Stimulated activated CD8-positive, alpha-beta memory T cell treated with anti-CD3 and anti-CD28 coated beads, Interleukin-4, amount 100 ng/mL, for 1 hour (primary cell): ENCODE measurements at regions not wholly inside any gene's neighbourhood (a gene's known extent, or its start where the extent isn't known, plus 50 kb on each side); places are given as distances from the start of the nearest gene placed in this dataset.

Source experiments
- DNase-seq, 2 donors: peaks; one replicate each; pipeline ENCODE4 v3.0.0-alpha.2; 2020; ENCODE audit warnings: low read depth in 2 of 2, low spot score in 1 of 2

DNA sequence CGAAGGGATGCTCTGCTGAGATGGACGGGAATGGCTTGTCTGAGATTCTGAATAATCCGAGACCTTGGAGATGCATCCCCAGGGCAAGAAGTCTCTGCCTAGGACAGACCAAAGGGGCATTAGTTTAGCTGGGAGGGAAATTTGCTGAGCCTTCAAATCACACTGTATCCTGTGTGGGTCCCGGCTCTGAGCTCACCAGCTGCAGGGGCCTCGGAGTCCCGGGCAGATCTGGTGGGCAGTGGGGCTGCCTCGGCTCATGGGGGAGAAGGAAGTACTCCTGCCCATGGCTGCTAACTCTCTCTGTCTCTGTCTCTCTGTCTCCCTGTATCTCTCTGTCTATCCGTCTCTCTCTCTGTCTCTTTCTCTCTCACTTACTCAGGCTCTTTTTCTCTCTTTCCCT is 522.4 kb downstream of the TBC1D22A start:
- no peak for DNase-seq

DNA sequence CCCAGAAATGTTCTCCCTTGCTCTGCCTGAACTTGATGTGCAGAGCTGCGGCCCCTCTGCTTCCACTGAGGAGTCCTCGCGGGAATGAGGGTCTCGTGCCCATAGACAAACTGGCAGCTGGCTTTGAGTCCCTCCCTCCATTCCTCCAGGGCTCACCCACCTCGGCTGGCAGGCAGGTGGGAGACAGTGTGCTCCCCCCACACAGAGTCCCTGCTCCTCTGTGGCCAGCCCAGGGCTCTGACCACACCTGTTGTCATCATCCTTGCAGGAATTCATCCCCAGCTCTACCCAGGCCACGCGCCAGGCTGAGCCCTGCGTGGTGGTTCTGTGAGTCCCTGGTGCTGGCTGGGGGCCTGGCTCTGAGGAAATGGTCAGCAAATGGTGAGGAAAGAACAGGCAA is 521.9 kb downstream of the TBC1D22A start:
- DNase-seq: no peak

- no peak for DNase-seq
These were observed 521.3 kb downstream of the TBC1D22A start for GRCh38 chr22:47283616-47284270.

GRCh38 chr22:47282851-47283250 is 520.4 kb downstream of the TBC1D22A start:
- no peak for DNase-seq

DNA sequence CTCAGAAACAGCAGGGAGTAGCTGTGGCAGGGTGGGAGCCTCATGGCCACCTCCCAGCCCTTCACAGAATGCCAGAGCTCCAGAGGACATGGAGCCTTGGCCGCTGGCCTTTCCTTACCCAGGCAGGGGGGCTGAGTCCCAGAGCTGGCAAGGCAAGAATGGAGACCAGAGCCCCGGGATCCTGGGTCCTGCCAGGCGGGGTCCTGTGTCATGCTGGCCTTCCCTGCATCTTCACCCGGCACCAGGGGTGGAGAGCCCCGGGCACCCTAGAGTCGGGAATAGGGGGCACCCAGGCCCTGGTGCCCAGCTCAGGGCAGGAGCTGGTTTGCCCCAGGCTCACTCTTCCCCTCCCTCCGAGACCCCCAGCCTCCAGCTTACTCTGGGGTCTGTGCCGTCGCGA is 519.9 kb downstream of the TBC1D22A start:
- no peak for DNase-seq

DNA sequence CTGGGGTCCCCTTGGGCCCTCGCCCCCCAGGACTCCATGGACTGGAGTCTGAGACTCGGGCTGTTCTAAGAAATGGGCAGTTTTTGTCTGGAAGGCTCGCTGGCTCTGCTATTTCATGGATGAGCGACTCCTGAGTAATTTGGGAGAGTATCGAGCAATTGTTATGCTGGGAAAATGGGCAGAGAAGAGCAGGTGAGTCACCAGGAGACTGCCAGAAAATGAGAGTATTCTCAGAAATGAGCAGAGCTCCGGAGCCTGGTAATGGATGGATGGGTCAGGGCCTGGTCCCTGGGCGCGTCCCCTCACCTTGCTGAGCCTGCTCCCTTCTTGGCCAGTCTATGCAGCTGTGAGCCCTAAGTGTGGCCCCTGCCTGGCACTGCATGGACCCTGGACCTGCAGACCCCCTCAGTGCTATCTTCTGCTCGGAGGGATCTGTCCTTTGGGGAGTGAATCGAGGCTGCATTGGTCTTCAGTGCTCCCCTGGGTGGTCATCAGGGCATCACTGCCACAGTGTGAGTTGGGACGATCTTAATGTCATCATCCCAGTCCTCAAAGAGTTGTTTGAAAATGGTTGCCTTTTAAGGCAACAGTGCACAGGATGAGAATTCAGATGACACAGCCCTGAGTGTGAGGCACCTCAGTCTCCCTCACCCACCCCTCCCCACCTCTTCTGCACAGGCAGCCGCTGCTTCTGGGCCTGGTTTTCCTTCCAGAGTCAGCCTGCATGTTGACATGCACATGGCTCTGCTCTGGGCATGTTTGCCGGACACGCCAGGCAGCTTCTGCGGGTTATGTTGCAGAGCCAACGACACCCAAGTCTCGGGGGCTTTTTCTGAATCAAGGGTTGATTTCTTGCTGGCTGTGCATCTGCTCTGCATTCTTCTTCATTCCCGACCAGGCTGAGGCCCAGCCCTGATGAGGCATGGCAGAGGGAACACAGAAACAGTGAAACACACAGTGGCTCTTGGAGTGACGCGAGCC is 519.0 kb downstream of the TBC1D22A start:
- no peak for DNase-seq

- no peak for DNase-seq
These were observed 517.9 kb downstream of the TBC1D22A start for GRCh38 chr22:47280301-47280700.

DNA sequence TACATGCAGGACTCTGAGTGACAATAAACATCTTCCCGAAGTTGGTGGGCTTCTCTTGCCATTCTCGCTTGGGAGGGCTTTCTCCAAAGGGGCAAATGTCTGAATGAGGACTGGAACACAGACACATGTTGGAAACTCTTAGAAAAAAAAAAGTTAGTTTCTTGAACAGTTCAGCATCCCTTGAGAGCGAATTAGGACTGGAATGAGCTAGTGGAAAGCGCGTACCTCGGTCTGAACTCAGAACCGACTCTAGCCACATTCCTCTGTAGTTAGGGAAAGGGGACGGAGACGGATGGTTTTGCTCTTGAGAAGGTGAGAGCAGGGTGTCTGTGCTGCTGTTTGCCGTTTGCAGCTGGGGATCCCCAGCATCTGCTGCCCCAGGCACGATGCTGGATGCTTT is 517.3 kb downstream of the TBC1D22A start:
- no peak for DNase-seq

- DNase-seq: no peak
These were observed 516.9 kb downstream of the TBC1D22A start for GRCh38 chr22:47279337-47279736.

DNA sequence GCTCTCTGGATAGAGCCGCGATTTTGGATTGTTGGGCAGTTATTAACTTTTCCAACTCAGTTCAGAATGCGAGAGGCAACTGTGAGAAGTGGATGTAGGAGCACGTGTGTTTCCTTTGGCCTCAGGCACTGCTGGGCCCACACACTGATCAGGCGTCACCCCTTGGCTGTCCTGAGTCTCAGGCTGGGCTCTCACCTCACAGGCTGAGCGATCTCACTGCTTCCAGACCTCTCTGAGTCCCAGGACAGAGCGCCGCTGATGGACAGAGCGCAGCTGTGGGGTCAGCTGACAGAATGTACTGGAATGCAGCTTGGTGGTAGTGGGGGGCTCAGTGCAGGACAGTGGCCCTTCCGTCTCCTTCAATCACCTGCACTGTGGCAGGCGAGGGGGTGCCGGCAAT is 516.2 kb downstream of the TBC1D22A start:
- no peak for DNase-seq

DNA sequence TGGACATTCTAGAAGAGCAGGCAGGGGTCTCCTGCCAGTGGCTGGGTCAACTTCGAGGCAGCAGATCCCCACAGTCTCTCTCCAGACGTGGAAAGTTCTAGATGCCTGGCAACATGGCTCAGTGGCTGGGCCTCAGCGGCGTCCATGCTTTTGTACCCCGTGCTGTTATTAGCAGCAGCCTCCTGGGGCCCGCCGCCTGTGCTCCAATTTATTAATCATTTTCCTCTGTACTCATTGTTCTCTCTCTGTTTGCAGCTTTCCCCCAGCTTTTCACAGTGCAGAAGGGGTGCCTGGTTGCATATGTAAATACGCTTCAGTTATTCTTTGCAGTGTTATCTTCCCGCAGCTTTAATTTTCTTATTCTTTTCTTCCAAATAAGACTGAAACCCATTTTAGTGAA is 515.1 kb downstream of the TBC1D22A start:
- no peak for DNase-seq

DNA sequence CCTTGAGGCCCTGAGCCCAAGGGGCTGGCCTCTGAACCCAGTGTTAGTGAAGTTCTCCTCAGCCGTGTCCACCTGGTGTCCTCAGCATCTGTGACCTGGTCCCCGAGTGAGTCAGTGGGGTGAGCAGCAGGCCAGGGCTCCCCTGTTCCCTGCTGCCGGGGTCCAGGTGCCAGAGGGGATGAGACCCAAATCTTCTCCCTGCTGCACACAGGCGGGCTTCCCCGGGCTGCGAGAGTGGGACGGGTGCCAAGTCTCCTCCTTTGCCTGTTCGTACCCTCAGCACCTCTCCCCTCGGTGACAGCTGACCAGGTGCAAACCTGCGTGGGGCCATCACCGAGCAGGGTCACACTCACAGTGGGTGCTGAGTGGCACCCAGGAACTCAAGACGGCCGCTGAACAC is 514.5 kb downstream of the TBC1D22A start:
- DNase-seq: no peak

GRCh38 chr22:47276450-47276820 is 514.0 kb downstream of the TBC1D22A start:
- no peak for DNase-seq

- no peak for DNase-seq
These were observed 513.4 kb downstream of the TBC1D22A start for GRCh38 chr22:47275605-47276449.

GRCh38 chr22:47274196-47274595 is 511.7 kb downstream of the TBC1D22A start:
- no peak for DNase-seq

DNA sequence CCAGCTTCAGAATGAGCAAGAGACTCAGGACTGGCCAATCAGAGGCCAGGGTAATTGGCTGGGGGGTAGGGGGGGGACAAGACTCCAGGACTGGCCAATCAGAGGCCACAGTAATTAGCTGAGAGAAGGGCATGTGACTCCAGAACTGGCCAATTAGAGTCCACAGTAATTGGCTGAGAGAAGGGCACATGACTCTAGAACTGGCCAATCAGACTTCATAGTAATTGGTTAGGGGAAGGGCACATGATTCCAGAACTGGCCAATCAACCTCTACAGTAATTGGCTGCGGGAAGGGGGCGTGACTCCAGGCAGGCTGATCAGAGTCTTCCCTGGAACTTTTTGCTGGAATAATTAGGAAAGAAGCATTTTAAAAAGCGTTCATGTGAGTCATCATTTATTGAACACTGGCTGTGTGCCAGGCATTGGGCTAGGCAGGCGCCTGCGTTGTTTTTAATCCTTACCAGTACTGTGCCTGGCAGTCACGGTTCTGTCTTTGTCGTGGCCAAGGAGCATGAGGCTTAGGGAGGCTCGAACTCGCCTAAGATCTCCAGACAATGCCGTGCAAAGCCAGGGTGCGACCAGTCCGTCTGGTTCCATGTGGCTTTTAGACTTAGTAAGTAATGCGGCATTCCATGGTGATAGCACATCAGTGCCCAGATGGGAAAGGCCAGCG is 508.1 kb downstream of the TBC1D22A start:
- no peak for DNase-seq

GRCh38 chr22:47269516-47270088 is 507.2 kb downstream of the TBC1D22A start:
- no peak for DNase-seq

- no peak for DNase-seq
These were observed 505.2 kb downstream of the TBC1D22A start for GRCh38 chr22:47267513-47268282.

DNA sequence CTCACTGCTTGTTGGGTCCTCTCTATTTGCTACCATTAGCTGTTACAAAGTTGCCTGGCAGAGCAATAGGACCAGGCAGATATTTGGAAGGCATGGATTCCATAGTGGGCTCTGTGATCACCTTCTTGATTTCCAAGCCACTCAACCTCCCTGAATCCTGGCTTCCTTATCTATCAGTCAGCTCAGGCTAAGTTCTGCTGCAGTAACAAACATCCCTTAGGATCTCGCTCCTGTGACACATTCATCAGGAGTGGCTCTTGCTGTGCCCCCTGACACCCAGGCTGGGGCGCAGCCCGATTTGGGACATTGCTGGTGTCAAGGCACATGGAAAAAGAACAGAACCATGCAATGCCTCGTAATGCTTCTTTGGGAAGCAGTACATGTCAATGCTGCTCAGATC is 503.9 kb downstream of the TBC1D22A start:
- no peak for DNase-seq

- no peak for DNase-seq
These were observed 498.1 kb downstream of the TBC1D22A start for GRCh38 chr22:47260551-47260950.
